ENCODE measurements at regions not wholly inside any gene's neighbourhood (a gene's known extent, or its start where the extent isn't known, plus 50 kb on each side); places are given as distances from the start of the nearest gene placed in this dataset.

DNA sequence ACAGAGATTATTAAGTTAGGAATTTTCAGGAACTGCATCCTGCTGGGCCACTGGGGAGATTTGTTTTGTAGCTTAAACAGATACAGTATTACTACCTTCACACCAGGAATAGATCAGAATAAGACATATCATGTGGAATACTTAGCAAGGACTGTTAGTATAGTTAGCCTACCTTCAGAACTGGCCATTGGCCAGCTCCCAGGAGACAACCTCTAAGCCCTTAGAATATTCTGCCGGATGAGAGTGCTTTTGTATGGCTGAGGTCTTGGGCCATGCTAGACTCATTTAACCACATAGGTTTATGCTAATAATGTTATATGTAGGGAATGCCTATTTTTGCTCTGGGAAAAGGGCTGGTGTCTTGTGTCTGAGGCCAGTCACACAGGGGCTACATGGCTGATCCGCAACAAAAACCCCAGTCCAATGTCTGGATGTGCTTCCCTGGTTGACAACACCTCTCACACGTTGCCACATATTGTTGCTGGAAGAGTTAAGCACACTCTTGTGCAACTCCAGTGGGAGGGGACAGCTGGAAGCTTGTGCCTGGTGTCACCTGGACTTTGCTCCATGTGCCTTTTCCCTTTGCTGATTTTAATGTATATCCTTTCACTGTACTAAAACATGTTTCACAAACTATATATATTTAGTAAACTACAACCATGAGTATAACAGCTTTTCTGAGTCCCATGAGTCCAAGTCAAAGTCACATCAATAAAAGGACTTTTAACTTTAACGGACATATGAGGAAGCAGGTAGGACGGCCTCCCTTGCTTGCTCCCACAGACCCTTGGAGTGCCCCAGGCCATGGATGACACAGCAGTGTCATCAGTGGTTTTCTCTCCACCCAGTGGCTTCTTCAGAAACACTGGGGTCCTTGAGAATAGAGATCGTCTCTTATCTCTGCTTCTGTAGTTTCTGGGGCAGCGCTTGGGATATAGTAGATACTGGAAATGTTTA lies 118.0 kb upstream of the C3orf80 start:
- H3K4me2 ChIP-seq (ENCODE audit: low read depth, low read length), result no peak overlapping the region
- ChIA-PET CTCF (interaction anchor here (0.5 kb wide), 1 partner anchor 658 kb away, joined by 3 read pairs; no protein-coding TSS in a partner anchor), POLR2A (ENCODE audit: unreplicated experiment) (no interaction called here)
- TF ChIP-seq RFX5 (IDR thresholded peaks at IDR 0.05; ENCODE audit: low read depth, low read length) (no peak), MXI1 (IDR thresholded peaks at IDR 0.05; ENCODE audit: borderline replicate concordance, low read depth, low read length) (no peak), MAZ (IDR thresholded peaks at IDR 0.05; ENCODE audit: borderline replicate concordance, low read depth, low read length) (no peak), FOS (IDR thresholded peaks at IDR 0.05; ENCODE audit: low read depth, low read length) (no peak), CHD1 (IDR thresholded peaks at IDR 0.05; ENCODE audit: low read depth, low read length) (no peak), RCOR1 (IDR thresholded peaks at IDR 0.05; ENCODE audit: insufficient replicate concordance, low read length) (no peak), CEBPB (IDR thresholded peaks at IDR 0.05; ENCODE audit: low read depth, low read length) (no peak), MAFK (IDR thresholded peaks at IDR 0.05; ENCODE audit: low read depth, low read length) (no peak), SMC3 (IDR thresholded peaks at IDR 0.05; ENCODE audit: low read depth, low read length) (no peak), BHLHE40 (IDR thresholded peaks at IDR 0.05; ENCODE audit: low read depth, low read length) (no peak), RAD21 (IDR thresholded peaks at IDR 0.05; ENCODE audit: low read length) (no peak), POLR2A (IDR thresholded peaks at IDR 0.05; ENCODE audit: low read depth, low read length) (no peak)
- TF ChIP-seq, protein P1, sequence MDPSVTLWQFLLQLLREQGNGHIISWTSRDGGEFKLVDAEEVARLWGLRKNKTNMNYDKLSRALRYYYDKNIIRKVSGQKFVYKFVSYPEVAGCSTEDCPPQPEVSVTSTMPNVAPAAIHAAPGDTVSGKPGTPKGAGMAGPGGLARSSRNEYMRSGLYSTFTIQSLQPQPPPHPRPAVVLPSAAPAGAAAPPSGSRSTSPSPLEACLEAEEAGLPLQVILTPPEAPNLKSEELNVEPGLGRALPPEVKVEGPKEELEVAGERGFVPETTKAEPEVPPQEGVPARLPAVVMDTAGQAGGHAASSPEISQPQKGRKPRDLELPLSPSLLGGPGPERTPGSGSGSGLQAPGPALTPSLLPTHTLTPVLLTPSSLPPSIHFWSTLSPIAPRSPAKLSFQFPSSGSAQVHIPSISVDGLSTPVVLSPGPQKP (IDR thresholded peaks at IDR 0.05; ENCODE audit: borderline replicate concordance, low read depth, low read length), result no peak
- TF ChIP-seq, protein P2, sequence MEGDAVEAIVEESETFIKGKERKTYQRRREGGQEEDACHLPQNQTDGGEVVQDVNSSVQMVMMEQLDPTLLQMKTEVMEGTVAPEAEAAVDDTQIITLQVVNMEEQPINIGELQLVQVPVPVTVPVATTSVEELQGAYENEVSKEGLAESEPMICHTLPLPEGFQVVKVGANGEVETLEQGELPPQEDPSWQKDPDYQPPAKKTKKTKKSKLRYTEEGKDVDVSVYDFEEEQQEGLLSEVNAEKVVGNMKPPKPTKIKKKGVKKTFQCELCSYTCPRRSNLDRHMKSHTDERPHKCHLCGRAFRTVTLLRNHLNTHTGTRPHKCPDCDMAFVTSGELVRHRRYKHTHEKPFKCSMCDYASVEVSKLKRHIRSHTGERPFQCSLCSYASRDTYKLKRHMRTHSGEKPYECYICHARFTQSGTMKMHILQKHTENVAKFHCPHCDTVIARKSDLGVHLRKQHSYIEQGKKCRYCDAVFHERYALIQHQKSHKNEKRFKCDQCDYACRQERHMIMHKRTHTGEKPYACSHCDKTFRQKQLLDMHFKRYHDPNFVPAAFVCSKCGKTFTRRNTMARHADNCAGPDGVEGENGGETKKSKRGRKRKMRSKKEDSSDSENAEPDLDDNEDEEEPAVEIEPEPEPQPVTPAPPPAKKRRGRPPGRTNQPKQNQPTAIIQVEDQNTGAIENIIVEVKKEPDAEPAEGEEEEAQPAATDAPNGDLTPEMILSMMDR (conservative IDR thresholded peaks at IDR 0.05; ENCODE audit: low read depth, low read length), result no peak
- TF ChIP-seq, protein P3, sequence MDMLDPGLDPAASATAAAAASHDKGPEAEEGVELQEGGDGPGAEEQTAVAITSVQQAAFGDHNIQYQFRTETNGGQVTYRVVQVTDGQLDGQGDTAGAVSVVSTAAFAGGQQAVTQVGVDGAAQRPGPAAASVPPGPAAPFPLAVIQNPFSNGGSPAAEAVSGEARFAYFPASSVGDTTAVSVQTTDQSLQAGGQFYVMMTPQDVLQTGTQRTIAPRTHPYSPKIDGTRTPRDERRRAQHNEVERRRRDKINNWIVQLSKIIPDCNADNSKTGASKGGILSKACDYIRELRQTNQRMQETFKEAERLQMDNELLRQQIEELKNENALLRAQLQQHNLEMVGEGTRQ (IDR thresholded peaks at IDR 0.05; ENCODE audit: low read depth, low read length), result no peak
- H2AK5ac ChIP-seq (ENCODE audit: low read depth, low read length), result no peak overlapping the region
- no peak overlapping the region for H3K23ac ChIP-seq (ENCODE audit: low read depth, low read length)
- no peak overlapping the region for H3K9ac ChIP-seq (ENCODE audit: low read depth, low read length)
- no peaks in the 10 kb centered on the region for H3K4me1 ChIP-seq (ENCODE audit: control insufficient read depth, insufficient read depth, low read length)
- DNase-seq (no peak), ATAC-seq (ENCODE audit: low read depth) (no peak)
- no peak overlapping the region for H2BK15ac ChIP-seq (ENCODE audit: low read depth, low read length)
- H3K9me3 ChIP-seq (ENCODE audit: control insufficient read depth, insufficient read depth, low read length), result no peaks in the 10 kb centered on the region
- H3K79me1 ChIP-seq (ENCODE audit: low read depth in 1 of 2, low read length in 2 of 2), result no peaks in the 10 kb centered on the region
- H4K5ac ChIP-seq (ENCODE audit: low read depth, low read length), result no peak overlapping the region
- dilution Hi-C loops (cut with HindIII; ENCODE audit: low sequenced_read_pairs, unreplicated experiment), result no loop called here
- no TSS peak for BruUV-seq (replicated peaks)
- H3K4me3 ChIP-seq (ENCODE audit: insufficient read depth, low read depth, low read length), result no peak overlapping the region
- H3K27me3 ChIP-seq (ENCODE audit: control insufficient read depth, insufficient read depth, low read length), result peaks cover 2% of the 10 kb centered on the region
- H3K9me1 ChIP-seq (ENCODE audit: insufficient read depth, low read length), result no peaks in the 10 kb centered on the region
- no peaks in the 10 kb centered on the region for H4K20me1 ChIP-seq (ENCODE audit: insufficient read depth, low read length)
- H3K56ac ChIP-seq (ENCODE audit: extremely low read depth, insufficient read depth, low read length), result no peak overlapping the region
- H3K27ac ChIP-seq (ENCODE audit: insufficient read depth, low read length), result no peak overlapping the region
- no peak overlapping the region for H2AFZ ChIP-seq (replicated peaks; ENCODE audit: low read length, poor library complexity)
- intact Hi-C loops (cut with micrococcal nuclease), result no loop called here
- no peak overlapping the region for H3K14ac ChIP-seq (replicated peaks; ENCODE audit: low read depth, low read length)
- no peak overlapping the region for H2AK9ac ChIP-seq (replicated peaks; ENCODE audit: low read depth, low read length, poor library complexity)
- H4K91ac ChIP-seq (ENCODE audit: insufficient read depth, low read depth, low read length), result no peak overlapping the region
- no peak overlapping the region for H4K8ac ChIP-seq (ENCODE audit: low read depth in 2 of 2, low read length in 2 of 2)
- no peak overlapping the region for H3K18ac ChIP-seq (ENCODE audit: low read depth, low read length)
- in situ Hi-C loops (cut with MboI; ENCODE audit: low sequenced_read_pairs), result no loop called here
- WGBS, 2 experiments (ENCODE audit: extremely low coverage in 2 of 2, insufficient read length in 1 of 2), result no CpG with 5 or more reads among the region's 7 CpGs
- H2BK20ac ChIP-seq (ENCODE audit: low read depth, low read length), result no peak overlapping the region
- no peak overlapping the region for H2BK120ac ChIP-seq (ENCODE audit: low read depth, low read length)
- no peak overlapping the region for H2BK5ac ChIP-seq (ENCODE audit: low read depth, low read length, poor library complexity, severe bottlenecking)
- no peak overlapping the region for H3K4ac ChIP-seq (ENCODE audit: low read depth, low read length)
- H3K36me3 ChIP-seq (ENCODE audit: control insufficient read depth, insufficient read depth, low read length), result no peaks in the 10 kb centered on the region

Measured in IMR-90 (cell line).